ENCODE measurements at regions not wholly inside any gene's neighbourhood (a gene's known extent, or its start where the extent isn't known, plus 50 kb on each side); places are given as distances from the start of the nearest gene placed in this dataset.

DNA sequence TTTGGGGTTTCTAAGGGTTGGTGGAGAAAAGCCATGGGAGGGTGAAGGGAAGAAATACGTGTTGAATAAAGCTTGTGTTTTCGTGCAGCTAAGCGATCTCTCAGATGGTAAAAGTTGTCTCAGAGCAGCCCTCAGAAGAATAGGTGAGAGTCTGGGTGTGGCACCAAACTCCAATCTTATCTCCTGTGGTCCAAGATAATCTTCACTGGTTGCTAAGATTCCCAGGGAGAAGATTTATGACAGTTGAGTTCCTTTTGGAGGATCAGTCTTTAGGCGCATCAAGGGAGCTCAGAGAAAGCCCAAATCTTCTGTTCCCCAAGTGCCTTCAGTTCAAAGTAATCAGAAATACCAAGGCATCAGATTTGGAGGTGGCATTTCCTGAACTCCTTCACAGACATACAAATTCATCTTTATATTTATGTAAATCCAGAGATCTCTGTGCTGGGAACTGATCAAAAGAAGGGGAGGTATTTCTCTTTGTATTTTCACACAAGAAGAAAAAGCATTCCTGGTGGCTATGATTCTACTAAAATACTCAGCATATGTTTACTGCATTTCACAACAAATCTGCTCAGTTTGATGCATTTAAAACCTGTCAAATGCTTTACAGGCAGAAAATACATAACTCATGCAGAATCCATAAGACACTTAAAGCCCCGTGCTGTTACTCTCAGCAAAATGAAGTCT lies 102.9 kb downstream of the ABCC12 start:
- H3K27me3 ChIP-seq = peaks cover 0 to 51% (median 0%) of the 10 kb centered on the region in 4 donors
- H3K36me3 ChIP-seq = no peaks in the 10 kb centered on the region
- H3K4me3 ChIP-seq = no peak overlapping the region
- intact Hi-C loops (cut with DNase I) = no loop called here
- WGBS, 2 donors = 73 to 74% methylated on average over 5 of the region's 5 CpGs
- TF ChIP-seq POLR2A (IDR thresholded peaks at IDR 0.05) = no peak
- TF ChIP-seq, protein P1, sequence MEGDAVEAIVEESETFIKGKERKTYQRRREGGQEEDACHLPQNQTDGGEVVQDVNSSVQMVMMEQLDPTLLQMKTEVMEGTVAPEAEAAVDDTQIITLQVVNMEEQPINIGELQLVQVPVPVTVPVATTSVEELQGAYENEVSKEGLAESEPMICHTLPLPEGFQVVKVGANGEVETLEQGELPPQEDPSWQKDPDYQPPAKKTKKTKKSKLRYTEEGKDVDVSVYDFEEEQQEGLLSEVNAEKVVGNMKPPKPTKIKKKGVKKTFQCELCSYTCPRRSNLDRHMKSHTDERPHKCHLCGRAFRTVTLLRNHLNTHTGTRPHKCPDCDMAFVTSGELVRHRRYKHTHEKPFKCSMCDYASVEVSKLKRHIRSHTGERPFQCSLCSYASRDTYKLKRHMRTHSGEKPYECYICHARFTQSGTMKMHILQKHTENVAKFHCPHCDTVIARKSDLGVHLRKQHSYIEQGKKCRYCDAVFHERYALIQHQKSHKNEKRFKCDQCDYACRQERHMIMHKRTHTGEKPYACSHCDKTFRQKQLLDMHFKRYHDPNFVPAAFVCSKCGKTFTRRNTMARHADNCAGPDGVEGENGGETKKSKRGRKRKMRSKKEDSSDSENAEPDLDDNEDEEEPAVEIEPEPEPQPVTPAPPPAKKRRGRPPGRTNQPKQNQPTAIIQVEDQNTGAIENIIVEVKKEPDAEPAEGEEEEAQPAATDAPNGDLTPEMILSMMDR (IDR thresholded peaks at IDR 0.05) = no peak
- H3K9me3 ChIP-seq = no peaks in the 10 kb centered on the region
- DNase-seq = no peak
- H3K4me1 ChIP-seq = peaks cover 0 to 7% (median 0%) of the 10 kb centered on the region in 3 donors
- H3K27ac ChIP-seq = no peak overlapping the region

DNA sequence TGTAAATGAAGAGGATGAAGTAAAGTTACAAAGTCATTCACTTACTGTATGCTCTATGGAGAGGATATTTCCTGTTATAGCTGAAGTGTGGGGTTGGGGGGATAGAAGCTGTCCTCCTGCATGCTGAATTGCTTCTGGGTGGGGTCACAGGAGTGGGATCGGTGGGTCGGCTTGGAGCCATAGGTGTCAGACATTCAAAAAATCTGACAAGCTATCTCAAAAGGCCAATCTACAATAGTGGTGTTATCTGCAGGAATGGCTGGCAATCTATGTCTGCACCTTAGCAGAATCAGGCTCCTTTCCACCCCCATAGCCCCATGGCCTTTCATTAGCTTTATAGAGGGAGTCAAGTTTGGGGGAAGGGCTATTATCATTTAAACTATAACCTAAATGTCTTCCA lies 104.9 kb downstream of the ABCC12 start:
- TF ChIP-seq, protein P1 (IDR thresholded peaks at IDR 0.05) = no peak
- TF ChIP-seq POLR2A (IDR thresholded peaks at IDR 0.05) = no peak
- no peaks in the 10 kb centered on the region for H3K9me3 ChIP-seq
- H3K27me3 ChIP-seq = peaks cover 0 to 64% (median 0%) of the 10 kb centered on the region in 4 donors
- H3K4me3 ChIP-seq = no peak overlapping the region
- H3K36me3 ChIP-seq = no peaks in the 10 kb centered on the region
- DNase-seq = no peak
- 66 to 89% methylated on average over 2 of the region's 2 CpGs for WGBS, 2 donors
- intact Hi-C loops (cut with DNase I) = no loop called here
- no peak overlapping the region for H3K27ac ChIP-seq
- peaks cover 0 to 7% (median 0%) of the 10 kb centered on the region in 3 donors for H3K4me1 ChIP-seq

DNA sequence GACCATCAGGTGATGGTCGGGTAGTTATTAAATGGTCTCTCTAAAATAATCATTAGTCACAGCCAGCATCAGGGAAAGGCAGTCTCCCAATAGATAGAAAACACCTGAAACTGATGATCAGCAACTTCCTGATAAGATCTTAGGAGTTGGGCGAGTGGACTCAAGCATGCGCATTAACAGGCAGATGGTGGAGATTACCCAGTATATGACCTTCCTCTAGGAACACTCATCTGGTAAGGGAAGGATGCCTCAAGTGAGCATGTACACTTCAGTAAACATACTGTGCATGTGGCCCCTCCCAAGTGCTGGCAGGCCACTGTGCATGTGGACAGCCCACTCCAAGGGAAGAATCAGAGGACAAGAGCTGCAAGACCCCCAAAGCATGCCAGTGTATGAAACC lies 105.9 kb downstream of the ABCC12 start:
- WGBS, 2 donors = 69 to 70% methylated on average over 3 of the region's 3 CpGs
- peaks cover 0 to 55% (median 0%) of the 10 kb centered on the region in 4 donors for H3K27me3 ChIP-seq
- H3K27ac ChIP-seq = no peak overlapping the region
- H3K9me3 ChIP-seq = no peaks in the 10 kb centered on the region
- DNase-seq = no peak
- intact Hi-C loops (cut with DNase I) = no loop called here
- H3K36me3 ChIP-seq = no peaks in the 10 kb centered on the region
- H3K4me1 ChIP-seq = peaks cover 0 to 3% (median 0%) of the 10 kb centered on the region in 3 donors
- H3K4me3 ChIP-seq = no peak overlapping the region
- TF ChIP-seq, protein P1 (IDR thresholded peaks at IDR 0.05) = no peak
- no peak for TF ChIP-seq POLR2A (IDR thresholded peaks at IDR 0.05)

DNA sequence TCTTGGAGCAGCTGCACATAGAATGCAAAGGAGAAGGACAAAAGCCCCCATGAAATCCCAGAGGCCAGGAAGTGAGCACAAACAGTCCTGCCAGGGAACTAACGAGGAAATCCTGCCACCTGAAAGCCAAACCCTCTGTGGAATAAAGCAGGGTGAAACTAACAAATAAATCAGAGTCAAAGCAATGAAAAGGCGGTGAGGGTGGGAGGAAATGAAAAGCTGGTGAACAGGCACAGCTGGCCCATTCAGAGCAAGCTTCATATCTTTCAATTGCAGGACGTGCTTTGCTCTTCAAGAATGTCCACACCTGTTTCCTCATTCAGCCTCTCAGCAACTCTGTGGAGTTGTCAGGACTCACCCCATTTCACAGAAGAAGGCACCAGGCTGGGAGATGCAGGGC lies 108.1 kb downstream of the ABCC12 start:
- Histone ChIP-seq H3K9me3 (no peaks in the 10 kb centered on the region), H3K36me3 (no peaks in the 10 kb centered on the region), H3K4me3 (no peak overlapping the region), H3K27ac (no peak overlapping the region), H3K27me3 (peaks cover 0 to 38% (median 0%) of the 10 kb centered on the region in 4 donors), H3K4me1 (no peaks in the 10 kb centered on the region)
- intact Hi-C loops (cut with DNase I) = no loop called here
- TF ChIP-seq POLR2A (IDR thresholded peaks at IDR 0.05) = no peak
- TF ChIP-seq, protein P1 (IDR thresholded peaks at IDR 0.05) = no peak
- WGBS, 2 donors = 8 to 15% methylated on average over 3 of the region's 3 CpGs
- DNase-seq = no peak

DNA sequence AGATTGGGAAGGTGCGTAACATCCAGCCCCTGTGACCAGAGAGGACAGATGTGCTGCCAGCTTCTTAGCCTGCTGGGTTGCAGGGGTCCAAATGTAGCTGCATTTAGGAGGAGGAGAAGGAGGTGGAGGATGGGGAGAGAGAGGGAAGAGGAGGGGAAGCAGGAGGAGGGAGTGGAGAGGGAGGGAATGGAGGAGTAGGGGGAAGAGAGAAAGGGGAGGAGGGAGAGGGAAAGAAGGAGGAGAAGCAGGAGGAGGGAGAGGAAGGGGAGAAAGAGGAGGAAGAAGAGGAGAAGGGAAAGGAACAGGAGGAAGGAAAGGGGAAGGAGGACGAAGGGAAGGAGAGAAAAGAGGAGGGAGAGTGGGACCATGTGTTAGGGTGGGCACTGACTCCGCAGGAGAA lies 108.6 kb downstream of the ABCC12 start:
- Histone ChIP-seq H3K36me3 (no peaks in the 10 kb centered on the region), H3K9me3 (no peaks in the 10 kb centered on the region), H3K4me1 (no peaks in the 10 kb centered on the region), H3K27ac (no peak overlapping the region), H3K4me3 (no peak overlapping the region), H3K27me3 (peaks cover 0 to 36% (median 0%) of the 10 kb centered on the region in 4 donors)
- DNase-seq = no peak
- TF ChIP-seq, protein P1 (IDR thresholded peaks at IDR 0.05) = no peak
- no peak for TF ChIP-seq POLR2A (IDR thresholded peaks at IDR 0.05)
- WGBS, 2 donors = 38 to 69% methylated on average over 3 of the region's 3 CpGs
- intact Hi-C loops (cut with DNase I) = no loop called here
